ENCODE measurements at regions not wholly inside any gene's neighbourhood (a gene's known extent, or its start where the extent isn't known, plus 50 kb on each side); places are given as distances from the start of the nearest gene placed in this dataset.

GRCh38 chr13:37427843-37428494 lies 170.6 kb downstream of the POSTN start:
- TF ChIP-seq CTCF (IDR thresholded peaks at IDR 0.05) (no peak), POLR2A (IDR thresholded peaks at IDR 0.05) (no peak)
